ENCODE measurements at regions not wholly inside any gene's neighbourhood (a gene's known extent, or its start where the extent isn't known, plus 50 kb on each side); places are given as distances from the start of the nearest gene placed in this dataset.
"Not testable (repeated sequence)": the region's sequence is repeated elsewhere in the genome, so short reads cannot be mapped to it uniquely, and the experiment has no call there.

DNA sequence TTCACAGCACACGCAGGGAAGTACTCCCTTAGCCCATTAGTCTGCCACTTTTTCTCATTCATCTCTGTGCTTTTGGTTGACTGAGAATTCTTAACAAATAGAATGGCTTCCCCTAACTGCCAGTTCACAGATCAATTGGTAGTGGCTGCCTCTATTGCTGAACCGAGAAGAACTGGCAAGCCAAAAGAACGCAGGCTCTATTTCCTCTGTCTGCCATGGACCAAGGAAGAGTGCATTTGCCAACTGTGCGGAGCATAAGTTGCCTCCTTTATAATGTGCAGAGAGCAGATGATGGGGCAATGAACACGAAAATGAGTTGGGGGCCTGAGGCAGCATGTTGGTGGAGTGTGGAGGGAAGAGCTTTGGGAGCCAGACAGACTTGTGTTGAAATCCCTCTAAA lies 483.1 kb upstream of the CAMK1G start:
- FAIRE-seq = no peak

DNA sequence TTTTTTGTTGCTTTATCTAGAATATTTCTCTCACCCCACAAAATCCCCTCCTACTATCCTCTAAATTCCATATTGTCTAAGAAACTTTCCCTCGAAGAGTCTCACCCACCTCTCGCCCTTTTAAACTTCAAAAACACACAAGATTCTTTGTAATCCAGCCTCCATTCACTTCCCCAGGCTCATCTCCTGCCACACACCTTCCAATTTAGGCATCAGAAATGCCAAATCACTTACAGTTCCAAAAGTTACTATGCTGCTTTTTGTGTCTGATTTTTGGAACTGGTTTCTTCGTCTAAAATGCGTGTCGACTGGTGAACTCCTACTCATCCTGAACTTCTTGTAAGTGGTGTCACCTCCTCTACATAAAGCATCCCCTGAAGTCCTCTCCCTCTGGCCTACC lies 482.4 kb upstream of the CAMK1G start:
- FAIRE-seq = no peak

DNA sequence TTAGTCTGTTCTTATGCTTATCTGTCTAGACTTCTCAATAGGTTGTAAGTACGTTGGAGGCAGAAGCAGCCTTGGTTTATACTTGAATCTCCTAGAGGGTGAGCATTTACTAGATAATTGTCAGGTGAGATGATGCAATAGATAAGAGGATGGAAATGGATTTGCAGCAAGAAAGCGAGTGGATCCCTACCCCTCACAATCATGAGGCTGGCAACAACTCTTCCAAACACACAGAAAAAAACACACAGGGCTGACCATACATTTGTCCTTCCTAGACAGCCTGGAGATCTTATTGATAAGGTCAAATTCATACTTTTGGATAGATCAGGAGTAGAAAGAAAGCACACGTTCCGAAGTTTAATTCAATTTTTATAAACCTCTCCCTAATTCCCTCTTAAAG lies 481.4 kb upstream of the CAMK1G start:
- no peak for FAIRE-seq

DNA sequence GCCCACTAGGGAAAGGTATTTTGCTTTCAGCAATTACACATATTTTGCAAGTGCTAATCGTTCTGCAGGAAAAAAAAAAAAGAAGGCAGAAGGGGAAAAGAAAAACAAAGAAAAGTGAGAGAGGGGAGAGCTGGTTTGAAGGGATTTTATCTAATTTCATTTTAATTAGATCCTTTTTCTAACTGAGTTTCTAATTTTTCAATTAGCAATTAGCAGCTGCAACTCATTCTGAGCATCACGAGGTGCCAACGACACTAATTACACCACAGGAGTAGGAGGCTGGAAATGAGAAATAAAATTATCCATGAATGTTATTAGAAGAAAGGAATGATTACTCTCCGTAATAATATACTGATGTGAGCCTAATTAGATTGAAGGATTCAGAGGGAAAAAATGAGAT lies 481.0 kb upstream of the CAMK1G start:
- no peak for FAIRE-seq

DNA sequence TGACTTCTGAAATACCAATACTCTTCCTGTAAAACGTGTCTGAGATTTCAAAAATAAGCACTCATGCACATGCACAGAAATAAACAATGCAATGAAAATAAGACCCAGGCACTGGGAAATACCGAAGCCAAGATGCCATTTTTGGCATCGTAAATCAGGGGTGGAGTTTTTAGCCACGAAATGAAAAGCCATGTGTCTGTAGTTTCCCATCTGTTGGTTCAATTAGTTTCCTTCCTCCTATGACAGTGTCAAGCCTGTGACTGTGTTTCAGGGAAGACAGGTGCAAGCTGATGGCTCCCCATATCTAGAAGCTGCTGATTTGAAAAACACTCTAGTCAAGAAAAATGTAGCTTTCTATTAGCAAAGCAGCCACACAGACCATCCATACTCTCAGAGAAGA lies 480.4 kb upstream of the CAMK1G start:
- no peak for FAIRE-seq

DNA sequence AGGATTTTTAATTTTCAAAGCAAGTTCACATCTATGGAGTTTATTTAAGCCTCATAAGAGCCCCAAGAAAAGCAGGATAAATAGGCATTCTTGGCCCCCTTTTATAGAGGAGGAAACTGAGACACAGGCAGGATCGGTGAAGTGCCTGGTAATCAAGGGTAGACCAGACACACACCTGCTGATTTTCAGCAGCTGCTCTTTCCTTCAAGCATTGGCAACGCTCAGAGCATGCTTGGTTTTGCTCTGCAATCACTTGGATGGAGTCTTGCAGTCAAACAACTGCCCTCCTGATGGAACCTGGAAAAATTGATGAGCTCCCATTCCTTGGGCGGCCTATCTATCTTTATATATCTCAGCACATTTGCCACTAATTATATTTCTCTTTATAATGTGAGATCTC lies 478.9 kb upstream of the CAMK1G start:
- FAIRE-seq = no peak

DNA sequence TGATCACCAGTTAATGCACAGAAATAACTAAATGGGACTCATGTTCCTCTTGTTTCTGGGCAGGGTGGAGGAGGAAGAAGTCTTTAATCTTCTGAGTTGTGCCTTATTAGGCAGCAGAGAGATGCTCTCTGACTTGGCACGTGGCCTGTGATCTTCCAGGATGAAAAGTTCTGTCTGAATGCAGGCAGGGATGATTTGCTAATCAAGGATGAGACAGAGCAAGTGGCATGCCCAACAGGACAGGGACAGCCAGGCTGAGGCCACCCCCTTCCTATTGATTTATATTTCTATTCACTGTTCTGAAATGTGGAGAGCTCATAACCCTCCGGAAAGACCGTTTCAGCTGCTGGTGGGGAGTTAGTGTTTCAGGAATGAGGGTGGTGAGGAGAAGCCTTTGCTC lies 477.8 kb upstream of the CAMK1G start:
- FAIRE-seq = no peak

DNA sequence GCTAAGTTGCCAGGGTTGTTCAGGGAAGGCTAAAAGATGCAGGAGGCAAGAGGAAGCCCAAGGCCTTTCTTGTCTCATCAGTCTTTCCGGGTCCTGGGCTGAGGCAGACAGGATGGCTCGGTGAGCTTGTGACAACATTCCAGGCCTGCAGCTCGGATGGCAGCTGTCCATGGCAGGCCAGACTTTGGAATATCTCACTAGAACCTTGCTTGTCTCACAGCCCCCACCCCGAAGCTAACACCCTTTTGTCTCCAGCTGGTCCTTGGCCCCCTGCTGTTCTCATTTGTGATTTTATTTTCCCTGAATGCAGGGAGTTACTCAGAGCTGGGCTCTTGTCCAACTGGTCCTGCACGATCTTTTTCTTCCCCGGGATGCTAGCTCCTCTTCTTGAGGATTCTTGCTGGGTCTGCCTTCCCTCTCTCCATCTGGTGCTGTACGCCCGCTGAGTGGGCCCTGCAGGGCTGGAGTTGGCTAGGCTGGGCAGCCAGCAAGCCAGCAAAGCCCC lies 477.2 kb upstream of the CAMK1G start:
- no peak for FAIRE-seq

DNA sequence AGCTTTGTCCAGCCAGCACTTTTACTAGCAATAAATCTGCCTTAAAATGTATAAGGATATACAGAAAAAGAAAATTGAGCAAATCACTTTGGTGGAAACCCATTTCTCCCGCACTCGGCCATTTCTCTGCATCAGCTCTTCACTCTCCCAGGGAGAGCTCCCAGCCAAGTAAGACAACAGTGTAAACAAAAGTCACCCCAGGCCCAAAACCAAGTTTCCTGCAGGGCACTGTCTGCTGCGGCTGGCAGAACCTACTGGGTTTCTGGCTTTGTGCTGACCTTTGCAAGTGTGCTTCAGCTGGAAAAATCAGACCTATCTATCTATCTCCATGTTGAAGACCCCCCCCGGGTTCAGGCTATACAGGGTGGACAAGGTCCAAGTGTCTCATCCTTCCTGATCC lies 476.7 kb upstream of the CAMK1G start:
- no peak for FAIRE-seq

DNA sequence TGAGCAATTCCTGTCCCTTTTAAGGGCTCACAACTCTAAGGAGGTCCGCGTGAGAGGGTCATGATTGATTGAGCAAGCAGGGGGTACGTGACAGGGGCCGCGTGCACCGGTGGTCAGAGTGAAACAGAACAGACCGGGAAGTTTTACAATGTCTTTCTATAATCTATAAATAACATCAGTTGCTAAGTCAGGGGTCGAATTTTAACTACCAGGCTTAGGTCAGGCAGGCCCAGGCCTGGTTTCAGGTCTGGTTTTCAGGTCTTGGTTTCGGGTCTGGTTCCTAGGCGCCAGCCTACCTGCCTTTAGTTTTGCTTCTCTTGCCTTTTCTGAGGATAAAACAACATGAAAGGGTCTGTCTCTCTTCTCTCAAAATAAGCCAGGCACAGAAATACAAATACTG lies 476.0 kb upstream of the CAMK1G start:
- FAIRE-seq = no peak

DNA sequence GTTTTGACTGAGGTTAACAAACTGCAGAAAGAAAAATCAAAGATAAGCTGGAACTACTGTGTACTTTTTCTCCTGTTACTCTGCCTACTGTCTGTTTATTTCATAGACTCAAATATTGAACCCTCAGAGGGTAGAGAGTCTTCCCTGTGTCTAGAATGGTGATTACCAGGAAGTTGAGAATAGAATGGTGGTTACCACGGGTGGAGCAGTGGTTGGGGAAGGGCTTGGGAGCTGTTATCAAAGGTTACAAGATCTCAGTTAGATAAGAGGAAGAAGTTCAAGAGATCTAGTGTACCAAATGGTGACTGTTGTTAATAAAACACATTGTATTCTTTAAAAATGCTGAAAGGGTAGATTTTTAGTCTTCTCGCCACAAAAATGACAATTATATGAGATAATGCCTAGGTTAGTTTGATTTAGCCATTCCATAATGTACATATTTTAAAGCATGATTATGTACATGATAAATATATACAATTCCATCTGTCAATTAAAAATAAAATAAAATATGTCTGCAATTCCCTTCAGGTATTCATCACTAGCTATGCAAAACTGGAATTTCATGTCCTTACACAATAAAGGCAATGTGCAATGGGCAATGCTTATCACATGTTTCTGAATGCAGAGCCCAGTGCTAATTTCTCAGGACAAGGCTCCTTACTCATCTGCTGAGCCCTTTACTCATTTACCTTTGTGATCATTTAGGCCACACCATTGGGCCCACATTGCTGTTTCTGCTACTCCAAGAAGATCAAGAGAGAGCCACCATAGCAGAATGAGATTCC lies 474.3 kb upstream of the CAMK1G start:
- no peak for FAIRE-seq

DNA sequence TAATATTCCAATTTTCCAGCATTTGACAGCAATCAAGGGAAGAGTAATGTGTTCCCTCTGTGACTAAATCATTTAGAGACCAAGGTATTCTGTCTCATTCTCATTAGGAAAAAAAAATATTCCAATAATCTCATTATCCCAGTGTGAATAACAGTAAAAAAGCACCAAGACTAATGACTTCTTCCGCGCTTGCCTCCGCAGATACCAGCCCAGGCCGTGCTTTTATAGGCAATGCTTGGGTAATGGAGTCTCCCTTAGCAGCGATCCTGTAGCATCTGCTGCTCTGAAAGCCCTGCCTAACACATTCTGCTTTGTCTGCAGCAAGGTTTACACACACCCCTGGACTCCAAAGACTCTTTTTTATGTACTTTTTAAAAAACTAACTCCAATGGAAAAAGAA lies 470.0 kb upstream of the CAMK1G start:
- FAIRE-seq = no peak

DNA sequence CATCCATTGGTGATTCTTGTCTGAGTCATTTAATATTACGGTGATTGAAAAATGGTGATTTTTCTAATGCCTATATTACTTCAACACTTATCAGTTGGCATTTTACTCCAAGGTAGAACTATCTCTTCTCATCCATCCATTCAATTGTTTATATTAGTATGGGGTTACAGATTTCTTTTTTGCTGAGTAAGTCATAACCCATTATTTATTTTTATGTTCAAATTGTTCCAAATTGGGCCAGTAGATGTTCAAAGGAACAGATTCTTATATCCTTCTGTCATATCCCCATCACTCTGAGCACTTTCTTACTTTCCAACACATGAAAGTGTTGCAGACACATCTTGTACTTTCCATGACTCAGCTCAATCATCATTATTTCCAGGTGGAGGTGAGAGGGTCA lies 466.8 kb upstream of the CAMK1G start:
- FAIRE-seq = no peak

DNA sequence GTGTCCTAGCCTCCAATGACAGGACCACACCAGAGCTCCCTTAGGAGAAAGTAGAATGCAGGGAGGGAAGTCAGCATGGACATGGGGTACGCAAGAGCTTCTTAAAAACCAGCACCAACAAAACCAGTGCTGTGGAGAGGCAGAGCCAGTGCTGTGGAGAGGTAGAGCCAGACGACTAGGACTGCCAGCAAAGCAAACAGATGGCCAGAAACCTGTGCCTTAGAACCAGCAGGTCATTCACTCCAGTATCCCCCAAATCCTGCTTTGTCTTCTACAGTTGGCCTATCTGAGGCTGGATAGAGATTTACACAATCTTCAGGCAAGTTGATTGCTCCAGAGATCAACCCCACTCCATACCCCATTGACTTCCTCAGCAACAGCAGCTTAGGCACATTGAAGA lies 459.9 kb upstream of the CAMK1G start:
- no peak for FAIRE-seq

DNA sequence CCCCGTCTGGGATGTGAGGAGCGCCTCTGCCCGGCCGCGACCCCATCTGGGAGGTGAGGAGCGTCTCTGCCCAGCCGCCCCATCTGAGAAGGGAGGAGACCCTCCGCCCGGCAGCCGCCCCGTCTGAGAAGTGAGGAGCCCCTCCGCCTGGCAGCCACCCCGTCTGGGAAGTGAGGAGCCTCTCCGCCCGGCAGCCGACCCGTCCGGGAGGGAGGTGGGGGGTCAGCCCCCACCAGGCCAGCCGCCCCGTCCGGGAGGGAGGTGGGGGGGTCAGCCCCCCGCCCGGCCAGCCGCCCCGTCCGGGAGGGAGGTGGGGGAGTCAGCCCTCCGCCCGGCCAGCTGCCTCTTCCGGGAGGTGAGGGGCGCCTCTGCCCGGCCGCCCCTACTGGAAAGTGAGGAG lies 454.4 kb upstream of the CAMK1G start:
- not testable (repeated sequence) for FAIRE-seq

DNA sequence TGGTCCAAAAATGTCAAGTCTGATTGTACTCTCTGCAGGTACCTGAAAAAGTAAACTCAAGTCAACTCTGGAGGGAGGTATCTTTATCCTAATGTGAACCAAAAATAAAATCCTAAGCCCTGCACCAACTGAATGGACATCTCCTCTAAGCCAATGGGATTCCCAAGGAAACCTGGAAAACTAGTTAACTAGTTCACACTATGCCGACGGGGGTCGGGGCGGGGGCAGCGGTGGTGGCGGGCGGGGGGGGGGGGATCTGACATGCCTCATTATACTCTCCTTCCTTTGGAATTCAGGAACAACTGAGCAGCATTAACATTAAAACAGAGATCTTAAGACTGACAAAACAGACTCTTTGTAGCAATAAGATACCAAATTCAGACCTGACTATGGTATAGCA lies 452.6 kb upstream of the CAMK1G start:
- FAIRE-seq = no peak

DNA sequence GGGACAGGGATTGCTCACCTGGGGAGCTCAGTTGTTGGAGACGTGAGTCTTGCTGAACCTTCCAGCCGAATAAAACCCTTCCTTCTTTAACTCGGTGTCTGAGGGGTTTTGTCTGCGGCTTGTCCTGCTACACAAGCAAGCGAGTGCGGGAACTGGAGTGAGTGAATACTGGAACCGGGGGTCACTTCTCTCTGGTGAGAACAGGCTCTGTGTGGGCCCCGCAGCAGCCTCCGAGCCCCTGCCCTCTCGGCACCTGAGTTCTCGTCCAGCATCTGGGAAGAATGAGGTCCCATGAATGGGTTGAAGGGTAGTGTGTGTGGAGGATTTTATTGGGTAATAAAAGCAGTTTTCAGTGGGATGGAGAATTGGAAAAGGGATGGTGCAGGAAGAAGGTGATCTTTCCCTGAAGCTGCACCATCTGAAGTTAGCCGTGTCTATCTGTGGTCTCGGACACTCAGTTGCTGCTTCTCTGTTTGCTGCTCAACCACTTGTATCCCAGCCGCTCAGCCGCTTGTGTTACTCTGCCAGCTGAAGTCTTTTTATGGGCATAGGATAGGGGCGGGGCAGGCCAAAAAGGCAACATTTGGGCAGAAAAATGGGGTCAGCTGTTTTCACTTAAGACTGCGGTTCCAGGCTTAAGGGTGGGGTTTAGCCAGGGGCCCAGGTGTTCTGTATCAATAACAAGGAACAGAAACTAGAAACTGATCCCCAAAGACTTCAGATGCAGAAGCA lies 450.6 kb upstream of the CAMK1G start:
- FAIRE-seq = no peak

DNA sequence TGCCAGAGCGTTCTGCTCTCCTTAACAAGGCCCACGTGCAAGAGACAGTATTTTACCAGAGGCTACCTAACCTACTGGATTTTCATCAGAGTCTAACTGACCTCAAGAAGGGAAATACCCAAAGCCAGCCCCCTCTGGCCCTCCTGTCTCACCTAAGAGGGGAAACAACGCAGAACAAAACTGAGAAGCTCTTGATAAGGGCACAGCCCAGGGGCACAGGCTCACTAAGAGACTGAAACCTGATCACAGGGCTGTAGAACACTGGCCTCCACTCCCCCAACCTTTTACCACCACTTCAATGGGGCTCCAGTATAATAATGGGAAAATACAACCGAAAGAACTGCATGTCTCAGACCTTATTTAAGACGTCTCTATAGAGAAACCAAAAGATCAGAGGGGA lies 449.5 kb upstream of the CAMK1G start:
- FAIRE-seq = no peak

DNA sequence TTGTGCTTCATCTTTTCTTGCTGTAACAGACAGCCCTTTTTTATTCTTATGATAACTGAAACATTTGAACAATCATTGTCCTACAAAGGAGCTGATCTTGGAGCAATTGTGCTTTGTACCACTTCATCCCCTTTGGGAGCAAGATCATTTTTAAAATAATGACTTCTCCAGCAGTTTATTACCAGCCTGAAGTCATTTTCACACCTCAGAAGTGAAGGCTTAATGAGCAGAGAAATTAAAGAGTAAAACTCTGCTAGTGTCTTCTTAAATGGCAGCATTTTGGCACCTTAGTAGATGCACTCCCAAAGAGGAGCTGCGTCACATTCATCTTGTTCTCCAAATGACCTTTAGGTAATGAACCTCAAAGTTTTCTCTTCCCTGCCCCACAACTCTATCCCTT lies 439.6 kb upstream of the CAMK1G start:
- FAIRE-seq = no peak

DNA sequence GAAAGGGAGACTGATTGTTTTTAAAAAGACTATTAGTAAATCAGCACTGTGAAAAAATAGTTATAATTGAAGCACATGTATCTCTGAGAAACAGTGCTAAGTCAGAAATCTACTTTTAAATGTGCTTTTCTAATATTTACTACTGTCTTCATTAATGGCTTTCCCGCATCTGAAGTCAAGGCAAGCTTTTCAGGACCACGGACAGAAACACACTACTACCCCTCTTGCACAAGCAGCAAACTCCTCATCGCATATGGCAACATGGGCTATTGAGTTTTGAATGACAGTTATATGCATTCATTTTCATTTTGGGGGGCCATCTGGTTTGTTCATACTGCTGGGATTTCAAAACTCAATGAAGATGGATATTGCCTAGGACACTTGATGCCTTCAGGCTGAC lies 433.4 kb upstream of the CAMK1G start:
- FAIRE-seq = no peak

DNA sequence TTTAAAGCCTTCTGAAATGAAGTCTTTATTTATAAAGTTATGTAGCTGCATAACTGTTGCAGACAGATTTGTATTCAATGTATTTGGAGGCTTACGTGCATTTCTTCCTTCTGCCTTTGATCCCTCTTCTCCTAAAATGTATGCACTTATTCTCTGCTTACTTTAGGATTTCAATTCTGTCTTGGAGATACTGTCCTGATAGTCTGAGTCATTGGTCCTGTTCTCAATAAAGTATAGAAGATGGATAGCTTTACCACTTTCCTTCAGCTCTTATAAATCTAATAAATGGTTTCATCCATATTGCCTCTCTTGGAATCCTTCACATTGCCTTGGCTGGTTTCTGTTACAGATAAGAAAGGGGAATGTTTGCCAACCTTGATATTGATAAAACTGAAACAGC lies 430.1 kb upstream of the CAMK1G start:
- FAIRE-seq = no peak

DNA sequence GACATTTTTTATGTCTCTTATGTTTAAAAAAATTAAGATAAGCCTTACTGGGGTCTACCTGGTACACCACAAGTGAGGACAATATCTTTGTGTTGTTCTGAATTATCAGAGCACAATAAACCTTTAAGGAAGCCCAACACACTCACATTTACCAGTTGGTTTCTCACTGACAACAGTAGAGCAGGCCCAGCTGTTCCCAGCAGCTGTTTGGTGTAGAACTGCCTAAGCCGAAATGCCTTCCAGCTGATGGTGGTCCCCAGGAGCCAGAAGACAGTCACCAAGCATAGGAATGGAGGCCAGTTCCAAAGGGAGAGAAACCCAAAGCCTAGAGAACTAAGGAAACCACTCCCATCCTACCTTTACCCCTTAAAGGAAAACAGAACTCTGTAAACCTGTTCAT lies 428.6 kb upstream of the CAMK1G start:
- FAIRE-seq = no peak

DNA sequence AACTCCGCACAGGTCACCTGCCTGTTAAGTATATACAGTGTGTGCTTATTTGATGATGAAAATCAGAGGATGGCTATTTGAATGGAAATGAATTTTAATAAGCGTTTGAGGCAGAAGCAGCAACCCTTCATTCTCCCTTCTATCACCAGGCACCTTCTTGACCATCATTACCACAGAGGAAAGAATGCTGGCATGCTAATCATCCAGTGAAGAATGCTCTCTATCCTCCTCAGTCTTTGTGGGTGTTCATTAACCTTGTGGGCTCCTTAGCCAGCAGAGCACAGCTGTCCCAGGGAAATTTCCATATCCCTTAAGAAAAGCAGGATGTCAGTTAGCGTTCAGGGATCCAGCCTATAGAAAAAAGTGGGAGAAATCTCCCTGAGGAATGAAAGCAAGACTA lies 428.0 kb upstream of the CAMK1G start:
- no peak for FAIRE-seq

DNA sequence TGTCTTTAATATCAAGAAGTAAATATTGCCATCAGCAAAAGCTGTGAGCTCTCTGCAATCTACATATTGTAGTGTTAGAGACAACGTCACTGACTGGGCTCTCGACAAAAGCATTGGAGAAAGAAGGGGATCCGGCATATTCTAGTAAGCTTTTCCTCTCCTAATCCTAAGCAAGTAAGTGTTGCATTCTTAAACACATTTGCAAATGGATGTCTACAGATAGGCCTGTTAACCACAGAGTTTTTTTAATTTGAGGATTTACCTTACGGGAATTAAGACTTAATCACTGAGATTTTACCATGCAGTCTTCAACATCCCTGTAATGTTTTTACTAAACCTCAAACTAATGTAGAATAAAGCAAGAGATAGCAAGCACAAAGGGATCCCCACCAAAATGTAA lies 426.5 kb upstream of the CAMK1G start:
- no peak for FAIRE-seq
